Lower leg skin (tissue), 4 donors: ENCODE measurements at regions not wholly inside any gene's neighbourhood (a gene's known extent, or its start where the extent isn't known, plus 50 kb on each side); places are given as distances from the start of the nearest gene placed in this dataset.

Experiments
- DNase-seq, 2 donors: peaks; one replicate each; pipeline ENCODE4 v3.0.0-alpha.2; 2019; ENCODE audit warnings: low spot score in 2 of 2
- H3K4me3 ChIP-seq: fragments of 200-600 bp; sonication (generic); 2 replicates; pipeline ENCODE4 v1.5.1; 2017; ENCODE audit warnings: mild to moderate bottlenecking, low read depth; ENCODE audit not compliant: poor library complexity, severe bottlenecking
- CTCF ChIP-seq, 3 donors: fragments of 450-650 bp; IDR thresholded peaks; one replicate each; pipeline ENCODE4 v1.5.1; 2016; ENCODE audit warnings: antibody characterized with exemption in 3 of 3, mild to moderate bottlenecking in 3 of 3, moderate library complexity in 2 of 3
- POLR2A ChIP-seq, 2 donors: fragments of 450-650 bp; IDR thresholded peaks; one replicate each; pipeline ENCODE4 v1.6.1; 2016 to 2017; ENCODE audit warnings: antibody characterized with exemption in 2 of 2, mild to moderate bottlenecking in 1 of 2, moderate library complexity in 1 of 2
- WGBS, 2 donors: methylation state at CpG; one replicate each; pipeline ENCODE4 v1.1.5; 2018; 5-methylcytosine and 5-hydroxymethylcytosine counted together
- intact Hi-C: fragments of 100-400 bp; cut with DNase I; formaldehyde crosslinking; loops from one replicate; pipeline ENCODE4 v1.15.0; 2023; ENCODE audit warnings: low total_unique reads

- no peak for TF ChIP-seq CTCF (IDR thresholded peaks at IDR 0.05)
- no peak for TF ChIP-seq POLR2A (IDR thresholded peaks at IDR 0.05)
- intact Hi-C loops = no loop called here
- WGBS, 2 donors = 20 to 22% methylated on average over 1 of the region's 1 CpG
- no peak for DNase-seq
- H3K4me3 ChIP-seq = no peak overlapping the region
Measured at GRCh38 chr5:117201001-117201400, 626.4 kb upstream of the SEMA6A start.

GRCh38 chr5:117195076-117195475 lies 620.5 kb upstream of the SEMA6A start:
- no peak for TF ChIP-seq CTCF (IDR thresholded peaks at IDR 0.05)
- DNase-seq = no peak
- no peak overlapping the region for H3K4me3 ChIP-seq
- intact Hi-C loops = no loop called here

DNA sequence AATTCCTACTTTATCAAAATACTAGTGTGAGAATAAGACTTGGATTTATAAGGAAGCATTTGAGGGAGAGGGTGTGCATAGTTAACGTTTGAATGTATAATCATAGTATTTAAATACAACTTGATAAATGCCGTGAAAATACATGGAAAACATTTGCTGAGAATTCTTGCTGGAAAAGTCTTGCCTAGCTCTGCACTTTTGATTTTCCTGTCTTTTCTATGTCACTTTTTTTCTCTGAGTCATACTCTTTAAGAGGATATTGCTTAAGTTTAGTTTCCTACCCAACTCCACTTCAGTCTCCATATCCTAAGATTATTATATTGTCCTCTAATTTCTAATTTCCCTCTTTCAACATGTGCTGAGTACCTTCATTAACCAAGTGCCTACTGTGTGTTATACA lies 616.6 kb upstream of the SEMA6A start:
- no peak for DNase-seq
- intact Hi-C loops = no loop called here
- H3K4me3 ChIP-seq = no peak overlapping the region
- TF ChIP-seq CTCF (IDR thresholded peaks at IDR 0.05) = no peak
- TF ChIP-seq POLR2A (IDR thresholded peaks at IDR 0.05) = no peak
- WGBS, 2 donors = 86 to 89% methylated on average over 2 of the region's 2 CpGs

GRCh38 chr5:117189784-117190183 lies 615.2 kb upstream of the SEMA6A start:
- intact Hi-C loops = no loop called here
- WGBS, 2 donors = 69 to 79% methylated on average over 4 of the region's 4 CpGs
- no peak for DNase-seq
- no peak overlapping the region for H3K4me3 ChIP-seq
- TF ChIP-seq POLR2A (IDR thresholded peaks at IDR 0.05) (no peak), CTCF (IDR thresholded peaks at IDR 0.05) (no peak)

DNA sequence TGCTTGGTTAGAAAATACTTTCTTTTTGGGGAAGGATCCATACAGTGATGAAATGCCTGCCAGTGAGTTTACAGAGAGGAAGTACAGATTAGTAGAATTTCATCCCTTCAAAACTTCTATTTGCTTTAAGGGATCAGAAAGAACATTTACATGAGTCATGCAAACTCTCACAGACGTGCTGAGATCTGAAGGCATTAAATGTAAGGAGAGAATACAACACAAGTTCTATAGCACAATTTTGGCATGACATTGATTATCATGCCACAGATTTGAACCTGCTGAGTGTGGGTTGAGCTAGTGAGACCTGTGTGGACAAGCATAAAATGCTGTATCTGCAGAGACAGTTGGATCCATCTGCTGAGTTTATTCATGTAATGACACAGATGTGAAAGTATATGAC lies 613.6 kb upstream of the SEMA6A start:
- no peak for DNase-seq
- no peak for TF ChIP-seq POLR2A (IDR thresholded peaks at IDR 0.05)
- TF ChIP-seq CTCF (IDR thresholded peaks at IDR 0.05) = no peak
- H3K4me3 ChIP-seq = no peak overlapping the region
- 21 to 23% methylated on average over 1 of the region's 1 CpG for whole genome bisulfite sequencing, 2 donors
- intact Hi-C loops = no loop called here

- intact Hi-C loops = no loop called here
- H3K4me3 ChIP-seq = no peak overlapping the region
- no peak for DNase-seq
- TF ChIP-seq POLR2A (IDR thresholded peaks at IDR 0.05) = no peak
- no peak for TF ChIP-seq CTCF (IDR thresholded peaks at IDR 0.05)
- 84 to 92% methylated on average over 3 of the region's 3 CpGs for WGBS, 2 donors
Measured at GRCh38 chr5:117186751-117187150, 612.1 kb upstream of the SEMA6A start.
